K562 (cell line): ENCODE measurements at regions not wholly inside any gene's neighbourhood (a gene's known extent, or its start where the extent isn't known, plus 50 kb on each side); places are given as distances from the start of the nearest gene placed in this dataset.

Experiments used
- ATAC-seq: fragments of 200-7000 bp; cut with Tn5 transposase; 3 replicates; pipeline ENCODE4 v1.9.1; 2020; ENCODE audit warnings: moderate library complexity
- BruUV-seq: library from RNA; stranded (reverse); fragments of 400-500 nt; replicated peaks from 2 replicates; lab custom pipeline; 2021; lab: Mats Ljungman, UMichigan
- CTCF ChIA-PET: fragments of 300-600 bp; formaldehyde crosslinking; extraction: SDS; loops from one replicate; lab custom pipeline; 2021; ENCODE audit warnings: low intra/inter-chr PET ratio; lab: Yijun Ruan, JAX
- POLR2A ChIA-PET: fragments of 300-600, 350-650 bp; sonication (Branson Sonifier 250); formaldehyde crosslinking; extraction: SDS; loops from one replicate; lab custom pipeline; 2021; ENCODE audit warnings: antibody characterized with exemption, inconsistent platforms; lab: Yijun Ruan, JAX
- DNase-seq, 4 experiments: peaks; one replicate each; pipeline versions ENCODE4 v3.0.0 to v3.0.0-alpha.2; 2011 to 2018; ENCODE audit warnings: low spot score in 3 of 4, mixed read lengths in 3 of 4; ENCODE audit errors: extremely low read depth in 1 of 4
- FAIRE-seq: peaks from 2 replicates; lab custom pipeline; 2011; peaks lifted over from hg19 to GRCh38; lab: Jason Lieb, UNC
- H2AFZ ChIP-seq: 2 replicates; pipeline ENCODE4 v1.6.0; 2011; ENCODE audit warnings: low read depth, low read length, control low read depth, inconsistent platforms
- H3K27ac ChIP-seq: fragments of 200-600 bp; 3 replicates; pipeline ENCODE4 v1.8.0; 2011; ENCODE audit warnings: low read depth, mild to moderate bottlenecking, control low read depth, inconsistent platforms, low read length, moderate library complexity, mixed read lengths; ENCODE audit errors: extremely low read depth
- H3K27me3 ChIP-seq, 2 experiments: fragments of 300-600 bp in 1 of 2; 2 replicates in 1 of 2; 3 replicates in 1 of 2; pipeline versions ENCODE4 v1.6.0 to v1.8.0; 2011; ENCODE audit warnings: inconsistent platforms in 2 of 2, low read length in 2 of 2, mild to moderate bottlenecking in 1 of 2, mixed read lengths in 1 of 2, moderate library complexity in 1 of 2; ENCODE audit not compliant: control insufficient read depth in 2 of 2, insufficient read depth in 2 of 2
- H3K36me3 ChIP-seq: fragments of 300-600 bp; 3 replicates; pipeline ENCODE4 v1.8.0; 2011; ENCODE audit warnings: mild to moderate bottlenecking, low read length, inconsistent platforms; ENCODE audit not compliant: control insufficient read depth, insufficient read depth
- H3K4me1 ChIP-seq, 2 experiments: fragments of 200-600 bp in 1 of 2; replicated peaks in 1 of 2; 2 replicates in 1 of 2; 3 replicates in 1 of 2; pipeline versions ENCODE4 v1.5.1 to v1.8.0; 2011; ENCODE audit warnings: inconsistent platforms in 2 of 2, low read length in 2 of 2, mild to moderate bottlenecking in 1 of 2, mixed read lengths in 1 of 2, moderate library complexity in 1 of 2; ENCODE audit not compliant: control insufficient read depth in 2 of 2, insufficient read depth in 2 of 2
- H3K4me2 ChIP-seq: 2 replicates; pipeline ENCODE4 v1.6.1; 2011; ENCODE audit warnings: low read length, control low read depth, inconsistent platforms, mixed read lengths; ENCODE audit not compliant: insufficient read depth
- H3K4me3 ChIP-seq: fragments of 200-600 bp; sonication (generic), shearing (Covaris generic); 2 replicates; pipeline ENCODE4 v1.5.1; 2016; ENCODE audit warnings: control low read depth, inconsistent platforms
- H3K79me2 ChIP-seq: fragments of 200-600 bp; 3 replicates; pipeline ENCODE4 v1.8.0; 2011; ENCODE audit warnings: low read length, inconsistent platforms; ENCODE audit not compliant: control insufficient read depth, insufficient read depth
- H3K9ac ChIP-seq, 2 experiments: 2 replicates each; pipeline versions ENCODE4 v1.6.0 to v1.6.1; 2011; ENCODE audit warnings: low read depth in 2 of 2, low read length in 2 of 2, control low read depth in 1 of 2, inconsistent platforms in 1 of 2, mild to moderate bottlenecking in 1 of 2, mixed read lengths in 1 of 2; ENCODE audit not compliant: insufficient read depth in 1 of 2
- H3K9me1 ChIP-seq: one replicate; pipeline ENCODE4 v1.6.0; 2011; ENCODE audit warnings: inconsistent platforms, mild to moderate bottlenecking, low read length, moderate library complexity; ENCODE audit not compliant: control insufficient read depth, insufficient read depth
- H3K9me3 ChIP-seq: replicated peaks from 2 replicates; pipeline ENCODE4 v1.5.1; 2011; ENCODE audit warnings: low read depth, low read length, inconsistent platforms; ENCODE audit not compliant: control insufficient read depth, insufficient read depth
- H4K20me1 ChIP-seq: replicated peaks from 2 replicates; pipeline ENCODE4 v1.6.1; 2011; ENCODE audit warnings: low read length, inconsistent platforms, mixed read lengths; ENCODE audit not compliant: control insufficient read depth, insufficient read depth
- FOXA3 ChIP-seq, 2 experiments: fragments of 450-650 bp in 1 of 2; sonication (generic) in 1 of 2; formaldehyde crosslinking; IDR thresholded peaks in 1 of 2; conservative IDR thresholded peaks in 1 of 2; 2 replicates each; pipeline versions ENCODE4 v1.4.0 to v1.8.0; 2020 to 2022; ENCODE audit warnings: mild to moderate bottlenecking in 2 of 2, missing genetic modification reagents in 1 of 2
- HEY1 ChIP-seq: fragments of 250-450 bp; sonication (Bioruptor Pico); IDR thresholded peaks from 2 replicates; pipeline ENCODE4 v1.5.0; 2020; ENCODE audit warnings: mild to moderate bottlenecking, moderate library complexity, borderline replicate concordance
- HINFP ChIP-seq: fragments of 450-650 bp; conservative IDR thresholded peaks from 2 replicates; pipeline ENCODE4 v1.6.1; 2016; ENCODE audit warnings: missing genetic modification characterization, low read depth, mild to moderate bottlenecking, control low read depth, missing compliant biosample characterization
- NELFE ChIP-seq: IDR thresholded peaks from 2 replicates; pipeline ENCODE4 v1.6.1; 2011; ENCODE audit warnings: mild to moderate bottlenecking; ENCODE audit not compliant: insufficient read depth, insufficient read length
- PTRF ChIP-seq: fragments of 450-650 bp; IDR thresholded peaks from 2 replicates; pipeline ENCODE4 v1.6.1; 2016; ENCODE audit warnings: mild to moderate bottlenecking, missing genetic modification characterization, missing compliant biosample characterization
- RREB1 ChIP-seq: fragments of 250-450 bp; sonication (Bioruptor Pico); IDR thresholded peaks from 2 replicates; pipeline ENCODE4 v1.4.0; 2020
- SIX5 ChIP-seq, 2 experiments: IDR thresholded peaks; 2 replicates each; pipeline ENCODE4 v1.6.1; 2011; ENCODE audit warnings: low read length in 2 of 2, borderline replicate concordance in 1 of 2, low read depth in 1 of 2, mild to moderate bottlenecking in 1 of 2, moderate library complexity in 1 of 2; ENCODE audit not compliant: insufficient read depth in 1 of 2
- WGBS: fragments of 100-300 bp; shearing (Covaris generic); methylation state at CpG from one replicate; pipeline ENCODE4 v1.1.6; 2016; ENCODE audit warnings: low coverage, mixed read lengths; ENCODE audit not compliant: insufficient coverage; ENCODE audit errors: missing lambda C conversion rate; 5-methylcytosine and 5-hydroxymethylcytosine counted together
- in situ Hi-C: fragments of 300-500 bp; cut with MboI; formaldehyde crosslinking; loops from 4 replicates; pipeline ENCODE4 v1.15.0; 2018; ENCODE audit warnings: inconsistent platforms, mixed read lengths
- intact Hi-C: fragments of 100-400 bp; cut with micrococcal nuclease; formaldehyde crosslinking; loops from 2 replicates; pipeline ENCODE4 v1.14.2; 2022
- TF ChIP-seq, protein P1 (sequence below): fragments of 450-650 bp; formaldehyde crosslinking; IDR thresholded peaks from 2 replicates; pipeline ENCODE4 v1.4.0; 2020; ENCODE audit warnings: mild to moderate bottlenecking, moderate library complexity
- TF ChIP-seq, protein P2 (sequence below): fragments of 450-650 bp; formaldehyde crosslinking; IDR thresholded peaks from 2 replicates; pipeline ENCODE4 v1.4.0; 2022; ENCODE audit warnings: mild to moderate bottlenecking, moderate library complexity
- TF ChIP-seq, protein P3 (sequence below): fragments of 450-650 bp; conservative IDR thresholded peaks from 2 replicates; pipeline ENCODE4 v1.6.1; 2016; ENCODE audit warnings: missing genetic modification characterization, low read depth, mild to moderate bottlenecking, missing compliant biosample characterization, moderate library complexity

DNA sequence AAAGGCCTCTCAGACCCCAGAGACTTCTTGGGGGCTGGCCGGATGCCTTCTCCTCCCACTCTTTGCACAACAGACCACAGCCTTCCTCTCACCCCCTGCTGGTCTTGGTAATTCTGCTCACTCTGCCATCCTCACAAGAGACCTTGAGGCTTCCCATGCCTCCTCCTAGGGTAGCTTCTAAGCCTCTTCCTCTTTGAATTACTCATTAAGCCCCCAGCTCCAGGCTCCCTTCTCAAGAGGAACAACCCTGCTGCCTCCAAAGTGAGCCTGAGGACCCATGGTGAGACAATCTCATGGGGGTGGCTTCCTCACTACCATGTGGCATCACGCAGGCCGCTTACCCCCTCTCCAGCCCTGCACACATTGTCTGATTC is 184.6 kb upstream of the SYT13 start:
- H3K9ac ChIP-seq = no peak overlapping the region
- intact Hi-C loops (no loop called here), in situ Hi-C loops (no loop called here)
- H3K4me3 ChIP-seq = no peak overlapping the region
- no peaks in the 10 kb centered on the region for H3K4me1 ChIP-seq
- H3K9me3 ChIP-seq = no peaks in the 10 kb centered on the region
- no peak for FAIRE-seq
- no peak overlapping the region for H2AFZ ChIP-seq
- CTCF ChIA-PET = no interaction called here
- no peaks in the 10 kb centered on the region; the same call in 1 of the 2 replicates for H4K20me1 ChIP-seq
- ATAC-seq = no peak
- no peak overlapping the region for H3K27ac ChIP-seq
- no peaks in the 10 kb centered on the region for H3K9me1 ChIP-seq
- peaks cover 2 to 37% of the 10 kb centered on the region in 2 experiments; a peak in 4 of 5 replicates for H3K27me3 ChIP-seq
- DNase-seq = no peak
- POLR2A ChIA-PET = interaction anchor here (0.7 kb wide), 1 partner anchor 49 kb away, joined by 4 read pairs; no protein-coding TSS in a partner anchor
- H3K79me2 ChIP-seq = no peaks in the 10 kb centered on the region
- no TSS peak for BruUV-seq
- H3K4me2 ChIP-seq = no peak overlapping the region
- no peaks in the 10 kb centered on the region for H3K36me3 ChIP-seq
- 0% methylated on average over 3 of the region's 3 CpGs for whole genome bisulfite sequencing
- TF ChIP-seq, protein P1, sequence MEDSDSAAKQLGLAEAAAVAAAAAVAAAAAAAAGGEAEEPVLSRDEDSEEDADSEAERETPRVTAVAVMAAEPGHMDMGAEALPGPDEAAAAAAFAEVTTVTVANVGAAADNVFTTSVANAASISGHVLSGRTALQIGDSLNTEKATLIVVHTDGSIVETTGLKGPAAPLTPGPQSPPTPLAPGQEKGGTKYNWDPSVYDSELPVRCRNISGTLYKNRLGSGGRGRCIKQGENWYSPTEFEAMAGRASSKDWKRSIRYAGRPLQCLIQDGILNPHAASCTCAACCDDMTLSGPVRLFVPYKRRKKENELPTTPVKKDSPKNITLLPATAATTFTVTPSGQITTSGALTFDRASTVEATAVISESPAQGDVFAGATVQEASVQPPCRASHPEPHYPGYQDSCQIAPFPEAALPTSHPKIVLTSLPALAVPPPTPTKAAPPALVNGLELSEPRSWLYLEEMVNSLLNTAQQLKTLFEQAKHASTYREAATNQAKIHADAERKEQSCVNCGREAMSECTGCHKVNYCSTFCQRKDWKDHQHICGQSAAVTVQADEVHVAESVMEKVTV = no peak
- TF ChIP-seq PTRF (tag) (no peak), SIX5 (IDR thresholded peaks at IDR 0.05; ENCODE audit: borderline replicate concordance in 1 of 2, insufficient read depth in 1 of 2, low read depth in 1 of 2, low read length in 2 of 2) (no peak), HINFP (tag) (no peak), FOXA3 (CRISPR knock-in tag; conservative IDR thresholded peaks at IDR 0.05 in 1 of 2, IDR thresholded peaks at IDR 0.05 in 1 of 2) (no peak), NELFE (no peak), HEY1 (CRISPR knock-in tag) (no peak), RREB1 (CRISPR knock-in tag) (no peak)
- TF ChIP-seq, protein P2, sequence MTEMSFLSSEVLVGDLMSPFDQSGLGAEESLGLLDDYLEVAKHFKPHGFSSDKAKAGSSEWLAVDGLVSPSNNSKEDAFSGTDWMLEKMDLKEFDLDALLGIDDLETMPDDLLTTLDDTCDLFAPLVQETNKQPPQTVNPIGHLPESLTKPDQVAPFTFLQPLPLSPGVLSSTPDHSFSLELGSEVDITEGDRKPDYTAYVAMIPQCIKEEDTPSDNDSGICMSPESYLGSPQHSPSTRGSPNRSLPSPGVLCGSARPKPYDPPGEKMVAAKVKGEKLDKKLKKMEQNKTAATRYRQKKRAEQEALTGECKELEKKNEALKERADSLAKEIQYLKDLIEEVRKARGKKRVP = no peak
- TF ChIP-seq, protein P3, sequence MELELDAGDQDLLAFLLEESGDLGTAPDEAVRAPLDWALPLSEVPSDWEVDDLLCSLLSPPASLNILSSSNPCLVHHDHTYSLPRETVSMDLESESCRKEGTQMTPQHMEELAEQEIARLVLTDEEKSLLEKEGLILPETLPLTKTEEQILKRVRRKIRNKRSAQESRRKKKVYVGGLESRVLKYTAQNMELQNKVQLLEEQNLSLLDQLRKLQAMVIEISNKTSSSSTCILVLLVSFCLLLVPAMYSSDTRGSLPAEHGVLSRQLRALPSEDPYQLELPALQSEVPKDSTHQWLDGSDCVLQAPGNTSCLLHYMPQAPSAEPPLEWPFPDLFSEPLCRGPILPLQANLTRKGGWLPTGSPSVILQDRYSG (tag) = no peak
